ENCODE measurements at regions not wholly inside any gene's neighbourhood (a gene's known extent, or its start where the extent isn't known, plus 50 kb on each side); places are given as distances from the start of the nearest gene placed in this dataset.

DNA sequence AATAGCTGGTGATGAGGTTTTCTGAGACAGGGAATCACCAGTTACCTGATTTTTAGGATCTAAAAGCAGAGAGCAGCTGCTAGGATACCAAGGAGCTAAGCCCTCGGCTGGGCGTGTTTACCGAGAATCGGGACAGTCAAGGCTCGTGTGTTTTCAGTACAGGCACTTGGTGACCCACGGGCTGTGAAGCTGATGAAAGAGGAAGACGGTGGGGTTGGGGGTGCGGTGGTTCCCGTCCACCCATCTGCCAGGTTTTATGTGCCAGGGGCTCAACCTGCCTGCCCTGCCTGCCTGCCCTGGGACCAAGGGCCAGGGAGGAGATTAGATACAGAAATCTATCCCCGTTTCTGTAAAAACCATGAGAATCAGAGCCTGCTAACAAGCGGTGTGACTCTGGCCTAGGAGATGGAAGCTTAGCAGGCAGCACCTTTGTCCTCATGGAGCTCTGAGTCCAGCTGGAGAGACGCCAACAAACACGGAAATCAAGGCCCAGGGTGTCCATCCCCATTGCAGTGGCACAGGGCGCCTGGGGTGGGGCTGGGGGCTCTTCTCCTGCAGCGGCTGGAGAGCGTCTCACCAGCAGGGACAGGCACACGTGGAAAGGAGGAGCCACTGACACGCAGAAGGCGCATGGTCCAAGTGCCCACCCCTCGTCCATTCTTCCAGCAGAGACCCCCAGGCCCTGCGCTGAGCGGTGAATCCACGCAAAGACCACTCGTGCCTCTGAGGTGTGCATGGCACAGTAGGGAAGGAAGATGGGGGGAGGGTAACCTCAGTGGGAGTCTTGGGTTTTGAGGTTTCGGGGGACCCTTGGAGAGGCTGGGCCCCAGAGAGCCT, 265.0 kb upstream of the TCERG1L start:
- Histone ChIP-seq H3K27ac (no peak overlapping the region), H3K36me3 (replicated peaks in 1 of 2; ENCODE audit: insufficient read depth in 1 of 2, low read depth in 2 of 2) (no peaks in the 10 kb centered on the region), H3K27me3 (no peaks in the 10 kb centered on the region), H3K9me3 (no peaks in the 10 kb centered on the region), H3K4me3 (no peak overlapping the region), H3K4me1 (no peaks in the 10 kb centered on the region)
- ATAC-seq (no peak), DNase-seq (no peak)
- intact Hi-C loops (cut with DNase I), result no loop called here
- TF ChIP-seq POLR2A (IDR thresholded peaks at IDR 0.05), result no peak
- TF ChIP-seq, protein P1, sequence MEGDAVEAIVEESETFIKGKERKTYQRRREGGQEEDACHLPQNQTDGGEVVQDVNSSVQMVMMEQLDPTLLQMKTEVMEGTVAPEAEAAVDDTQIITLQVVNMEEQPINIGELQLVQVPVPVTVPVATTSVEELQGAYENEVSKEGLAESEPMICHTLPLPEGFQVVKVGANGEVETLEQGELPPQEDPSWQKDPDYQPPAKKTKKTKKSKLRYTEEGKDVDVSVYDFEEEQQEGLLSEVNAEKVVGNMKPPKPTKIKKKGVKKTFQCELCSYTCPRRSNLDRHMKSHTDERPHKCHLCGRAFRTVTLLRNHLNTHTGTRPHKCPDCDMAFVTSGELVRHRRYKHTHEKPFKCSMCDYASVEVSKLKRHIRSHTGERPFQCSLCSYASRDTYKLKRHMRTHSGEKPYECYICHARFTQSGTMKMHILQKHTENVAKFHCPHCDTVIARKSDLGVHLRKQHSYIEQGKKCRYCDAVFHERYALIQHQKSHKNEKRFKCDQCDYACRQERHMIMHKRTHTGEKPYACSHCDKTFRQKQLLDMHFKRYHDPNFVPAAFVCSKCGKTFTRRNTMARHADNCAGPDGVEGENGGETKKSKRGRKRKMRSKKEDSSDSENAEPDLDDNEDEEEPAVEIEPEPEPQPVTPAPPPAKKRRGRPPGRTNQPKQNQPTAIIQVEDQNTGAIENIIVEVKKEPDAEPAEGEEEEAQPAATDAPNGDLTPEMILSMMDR (IDR thresholded peaks at IDR 0.05), result no peak
- 67 to 74% methylated on average over 20 to 25 of the region's 25 CpGs for WGBS, 2 donors

GRCh38 chr10:131577178-131577555, 265.6 kb upstream of the TCERG1L start:
- DNase-seq (no peak), ATAC-seq (no peak)
- Histone ChIP-seq H3K27ac (no peak overlapping the region), H3K4me1 (no peaks in the 10 kb centered on the region), H3K4me3 (no peak overlapping the region), H3K36me3 (replicated peaks in 1 of 2; ENCODE audit: insufficient read depth in 1 of 2, low read depth in 2 of 2) (no peaks in the 10 kb centered on the region), H3K9me3 (no peaks in the 10 kb centered on the region), H3K27me3 (no peaks in the 10 kb centered on the region)
- intact Hi-C loops (cut with DNase I), result no loop called here
- 59 to 72% methylated on average over 9 of the region's 9 CpGs for WGBS, 2 donors
- no peak for TF ChIP-seq POLR2A (IDR thresholded peaks at IDR 0.05)
- TF ChIP-seq, protein P1 (IDR thresholded peaks at IDR 0.05), result no peak

GRCh38 chr10:131577786-131578471, 266.4 kb upstream of the TCERG1L start:
- intact Hi-C loops (cut with DNase I), result no loop called here
- 78 to 81% methylated on average over 9 to 24 of the region's 24 CpGs for WGBS, 2 donors
- no peak for TF ChIP-seq POLR2A (IDR thresholded peaks at IDR 0.05)
- TF ChIP-seq, protein P1 (IDR thresholded peaks at IDR 0.05), result no peak
- no peaks in the 10 kb centered on the region for H3K9me3 ChIP-seq
- no peak for DNase-seq
- H3K4me3 ChIP-seq, result no peak overlapping the region
- no peak overlapping the region for H3K27ac ChIP-seq
- no peaks in the 10 kb centered on the region for H3K36me3 ChIP-seq (replicated peaks in 1 of 2; ENCODE audit: insufficient read depth in 1 of 2, low read depth in 2 of 2)
- H3K27me3 ChIP-seq, result no peaks in the 10 kb centered on the region
- no peaks in the 10 kb centered on the region for H3K4me1 ChIP-seq
- no peak for ATAC-seq

DNA sequence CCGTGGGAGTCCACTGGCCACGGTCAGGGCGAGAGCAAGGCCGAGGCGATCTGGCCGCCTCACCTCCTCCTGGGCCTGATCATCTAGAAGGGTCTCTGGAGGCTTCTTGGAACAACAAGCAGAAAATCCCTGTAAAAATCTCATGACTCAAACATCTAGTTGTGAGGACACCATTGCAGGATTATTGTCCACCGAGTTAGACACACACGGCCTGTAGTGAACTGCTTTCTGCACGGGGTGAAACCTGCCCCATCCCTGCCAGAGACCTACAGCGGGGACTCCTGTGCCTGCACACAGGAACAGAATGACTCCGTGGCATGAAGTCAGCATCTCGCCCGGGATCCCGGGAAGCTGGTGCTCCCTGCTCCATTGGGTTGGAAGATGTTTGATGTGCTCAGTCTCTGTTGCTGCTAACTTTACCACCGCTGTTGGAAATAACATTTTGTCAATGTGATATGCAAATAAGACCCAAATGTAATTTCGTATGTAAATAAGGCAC, 267.0 kb upstream of the TCERG1L start:
- Histone ChIP-seq H3K27me3 (no peaks in the 10 kb centered on the region), H3K27ac (no peak overlapping the region), H3K4me1 (no peaks in the 10 kb centered on the region), H3K4me3 (no peak overlapping the region), H3K36me3 (replicated peaks in 1 of 2; ENCODE audit: insufficient read depth in 1 of 2, low read depth in 2 of 2) (no peaks in the 10 kb centered on the region), H3K9me3 (no peaks in the 10 kb centered on the region)
- DNase-seq (no peak), ATAC-seq (no peak)
- intact Hi-C loops (cut with DNase I), result no loop called here
- TF ChIP-seq, protein P1 (IDR thresholded peaks at IDR 0.05), result no peak
- TF ChIP-seq POLR2A (IDR thresholded peaks at IDR 0.05), result no peak
- 69 to 76% methylated on average over 5 to 16 of the region's 16 CpGs for WGBS, 2 donors

Data from body of pancreas (tissue), 4 donors.